ENCODE measurements at regions not wholly inside any gene's neighbourhood (a gene's known extent, or its start where the extent isn't known, plus 50 kb on each side); places are given as distances from the start of the nearest gene placed in this dataset.

DNA sequence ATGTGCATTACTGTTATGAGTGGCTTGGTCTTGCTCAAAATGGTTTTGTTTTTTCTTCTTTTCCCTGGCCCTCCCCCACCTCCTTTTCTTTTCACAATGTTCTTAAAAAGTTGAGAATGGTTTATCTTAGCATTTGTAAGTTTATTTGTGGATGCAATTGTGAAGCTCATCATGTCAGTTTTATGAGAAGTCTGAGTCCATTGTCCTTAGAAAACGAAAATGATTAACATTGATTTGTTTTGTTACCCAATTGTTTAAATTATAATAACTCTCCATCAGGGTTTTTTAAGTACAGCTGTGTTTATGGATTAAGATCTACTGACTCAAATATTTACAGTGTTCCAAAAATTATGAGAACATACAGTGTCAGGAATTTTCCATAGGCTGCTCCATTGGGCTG lies 511.3 kb upstream of the PAPPA start:
- TF ChIP-seq GATA3 (IDR thresholded peaks at IDR 0.05; ENCODE audit: low read depth, low read length): no peak
- TF ChIP-seq GATA2 (IDR thresholded peaks at IDR 0.05; ENCODE audit: low read depth, low read length): no peak

All from SH-SY5Y (cell line).